Sigmoid colon (tissue), 4 donors: ENCODE measurements at regions not wholly inside any gene's neighbourhood (a gene's known extent, or its start where the extent isn't known, plus 50 kb on each side); places are given as distances from the start of the nearest gene placed in this dataset.

Experiments used
- CTCF ChIP-seq, 4 experiments: fragments of 450-650 bp in 3 of 4; fragments of 200-600 bp in 1 of 4; IDR thresholded peaks; one replicate each; pipeline ENCODE4 v1.5.1; 2016 to 2019; ENCODE audit warnings: antibody characterized with exemption in 4 of 4, mild to moderate bottlenecking in 3 of 4, moderate library complexity in 2 of 4
- EP300 ChIP-seq, 4 donors: sonication (generic); formaldehyde crosslinking; IDR thresholded peaks; one replicate each; pipeline ENCODE4 v1.6.1; 2017; ENCODE audit warnings: antibody characterized with exemption in 4 of 4
- POLR2A ChIP-seq, 2 donors: fragments of 450-650 bp; IDR thresholded peaks; one replicate each; pipeline ENCODE4 v1.6.1; 2016; ENCODE audit warnings: antibody characterized with exemption in 2 of 2, mild to moderate bottlenecking in 2 of 2, moderate library complexity in 2 of 2
- POLR2AphosphoS5 ChIP-seq, 4 donors: sonication (generic); formaldehyde crosslinking; IDR thresholded peaks; one replicate each; pipeline ENCODE4 v1.6.1; 2017; ENCODE audit warnings: antibody characterized with exemption in 4 of 4

DNA sequence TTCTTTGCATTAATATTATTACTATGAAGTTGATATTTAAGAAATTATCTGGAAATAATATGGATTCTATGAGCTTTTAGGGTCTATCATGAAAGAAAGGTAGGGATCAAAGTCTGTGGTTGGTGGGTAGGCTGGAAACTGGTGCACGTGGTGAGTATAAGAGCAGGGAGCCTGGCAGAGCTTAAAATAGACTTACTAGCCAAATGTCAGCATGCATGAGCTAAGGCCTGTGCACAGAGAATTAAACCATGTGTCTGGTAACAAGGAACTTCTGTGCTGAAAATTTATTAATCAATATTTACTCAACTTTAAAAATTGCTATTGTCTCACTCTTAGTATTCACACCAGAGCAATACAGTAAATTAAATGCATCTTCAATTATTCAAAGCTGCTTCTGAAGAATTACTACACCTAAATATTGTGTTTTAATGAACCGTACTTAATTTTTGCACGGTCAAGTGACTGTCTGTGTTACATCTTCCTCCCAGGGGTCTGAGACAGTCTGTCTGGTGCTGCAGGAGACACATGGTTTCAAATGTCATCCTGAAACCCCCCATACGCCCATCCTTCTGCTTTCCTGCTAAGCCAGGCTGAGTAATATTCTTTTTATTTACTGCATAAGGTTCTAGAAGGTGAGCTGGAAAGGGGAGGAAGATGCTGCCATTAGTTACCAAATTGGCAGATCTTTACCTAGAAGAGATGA is 161.0 kb upstream of the NLRP1 start:
- TF ChIP-seq POLR2AphosphoS5 (IDR thresholded peaks at IDR 0.05) (no peak), CTCF (IDR thresholded peaks at IDR 0.05) (no peak), POLR2A (IDR thresholded peaks at IDR 0.05) (no peak), EP300 (IDR thresholded peaks at IDR 0.05) (no peak)
